GOT3 (cell line): ENCODE measurements at regions not wholly inside any gene's neighbourhood (a gene's known extent, or its start where the extent isn't known, plus 50 kb on each side); places are given as distances from the start of the nearest gene placed in this dataset.

Experiments used
- DNase-seq: peaks from one replicate; lab custom pipeline; 2025; ENCODE audit warnings: mixed read lengths; lab: John Stamatoyannopoulos, UW

DNA sequence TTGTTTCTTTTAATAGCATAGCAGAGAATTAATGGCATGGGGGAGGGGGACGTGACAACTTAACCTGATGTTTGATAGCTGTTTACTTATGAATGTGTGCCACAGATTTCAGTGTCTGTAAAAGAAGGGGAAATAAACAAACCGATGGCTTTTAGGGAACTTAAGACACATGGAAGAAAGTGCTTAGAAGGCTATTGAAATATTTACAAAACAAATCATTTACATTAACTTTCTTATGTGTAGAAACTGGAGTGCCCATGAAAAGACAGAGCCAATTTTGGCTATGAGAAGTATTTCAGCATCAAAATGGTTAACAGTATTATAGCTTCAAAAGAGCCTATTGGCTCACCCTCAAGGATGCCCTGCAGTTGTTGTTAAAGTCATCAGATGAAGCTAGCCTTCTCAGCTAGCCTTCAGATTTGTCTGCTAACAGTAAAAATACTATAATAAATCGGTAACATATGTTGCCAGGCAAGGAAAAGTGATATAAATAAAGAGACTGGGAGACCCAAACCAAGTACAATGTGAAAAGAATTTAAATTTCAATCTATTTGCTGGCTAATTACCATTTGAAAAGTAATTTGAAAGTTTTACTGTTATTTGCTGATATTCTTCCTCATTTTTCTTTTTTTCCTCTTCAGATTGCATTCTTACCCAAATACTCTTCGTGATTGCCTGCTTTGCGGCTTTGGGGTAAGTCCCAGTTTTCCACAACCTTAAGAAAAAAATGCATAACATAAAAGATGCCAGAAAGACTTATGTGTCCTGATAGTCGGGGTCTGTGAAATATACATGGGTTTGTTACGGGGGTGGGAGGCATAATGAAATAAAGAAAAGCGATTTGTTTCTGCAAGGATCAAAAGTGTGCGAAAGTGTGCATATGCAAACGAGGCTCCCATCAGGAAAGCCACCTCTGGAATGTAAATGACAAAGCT lies 256.4 kb downstream of the MEIS1 start:
- no peak for DNase-seq

DNA sequence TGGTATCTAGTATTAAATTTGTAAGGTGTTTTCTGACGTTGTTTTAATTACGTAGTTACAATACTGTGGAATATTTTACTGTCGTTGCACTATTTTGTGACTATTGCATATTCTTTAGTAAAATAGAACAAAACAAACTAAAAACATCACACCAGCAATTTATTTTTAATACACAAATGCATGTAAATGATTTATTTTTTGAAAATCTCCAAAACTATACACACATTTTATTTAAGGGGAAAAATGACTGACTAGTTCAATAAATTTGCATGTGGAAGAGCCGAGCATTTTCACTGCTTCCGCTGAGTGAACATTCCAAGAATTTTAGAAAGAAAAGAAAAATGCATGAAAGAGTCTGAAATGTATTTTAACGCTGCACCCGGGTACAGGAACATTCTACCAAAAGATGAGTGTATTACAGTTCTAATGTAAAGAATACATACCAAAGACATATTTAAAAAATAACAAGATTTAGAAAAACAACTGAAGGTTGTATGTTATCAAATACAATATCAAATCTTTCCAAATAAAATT lies 257.7 kb downstream of the MEIS1 start:
- no peak for DNase-seq

DNA sequence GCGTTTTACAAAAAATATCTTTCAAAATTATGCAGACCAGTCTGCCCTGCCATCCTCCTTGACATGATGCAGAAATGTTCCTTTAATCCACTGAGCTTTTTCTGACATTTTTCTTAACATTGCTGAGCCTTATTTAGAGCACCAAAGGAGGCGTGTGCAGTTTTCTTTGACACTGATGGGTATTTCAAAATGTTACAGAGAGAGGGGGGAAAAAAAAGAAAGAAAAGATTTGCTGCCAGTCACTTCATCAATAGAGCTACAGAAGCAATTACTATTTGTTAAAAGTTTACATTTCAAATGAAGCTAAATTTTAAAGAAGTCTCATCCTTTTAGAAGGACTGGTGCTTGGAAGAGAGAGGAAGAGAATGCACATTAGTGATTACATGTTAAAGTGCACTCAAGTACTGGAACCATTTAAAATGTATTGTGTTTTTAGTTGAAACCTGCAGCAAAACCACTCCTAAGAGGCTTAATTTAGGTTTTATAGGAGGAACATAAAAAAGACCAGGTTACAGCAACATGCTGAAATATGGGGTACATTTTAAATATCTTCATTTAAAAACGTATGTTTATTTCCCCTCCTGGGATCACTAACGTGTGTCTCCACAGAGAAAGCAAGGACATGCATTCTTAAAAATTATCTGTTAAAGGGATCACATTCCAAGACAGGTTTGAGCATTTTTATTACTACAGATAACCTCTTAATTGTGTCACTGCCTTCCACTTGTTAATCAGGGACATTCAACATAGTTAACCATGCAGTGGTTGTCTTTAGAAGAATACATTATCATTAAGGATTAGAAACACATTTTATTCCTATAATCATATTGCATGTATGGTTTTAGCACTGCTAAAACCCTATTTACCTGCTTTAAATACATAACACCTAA lies 258.4 kb downstream of the MEIS1 start:
- no peak for DNase-seq

DNA sequence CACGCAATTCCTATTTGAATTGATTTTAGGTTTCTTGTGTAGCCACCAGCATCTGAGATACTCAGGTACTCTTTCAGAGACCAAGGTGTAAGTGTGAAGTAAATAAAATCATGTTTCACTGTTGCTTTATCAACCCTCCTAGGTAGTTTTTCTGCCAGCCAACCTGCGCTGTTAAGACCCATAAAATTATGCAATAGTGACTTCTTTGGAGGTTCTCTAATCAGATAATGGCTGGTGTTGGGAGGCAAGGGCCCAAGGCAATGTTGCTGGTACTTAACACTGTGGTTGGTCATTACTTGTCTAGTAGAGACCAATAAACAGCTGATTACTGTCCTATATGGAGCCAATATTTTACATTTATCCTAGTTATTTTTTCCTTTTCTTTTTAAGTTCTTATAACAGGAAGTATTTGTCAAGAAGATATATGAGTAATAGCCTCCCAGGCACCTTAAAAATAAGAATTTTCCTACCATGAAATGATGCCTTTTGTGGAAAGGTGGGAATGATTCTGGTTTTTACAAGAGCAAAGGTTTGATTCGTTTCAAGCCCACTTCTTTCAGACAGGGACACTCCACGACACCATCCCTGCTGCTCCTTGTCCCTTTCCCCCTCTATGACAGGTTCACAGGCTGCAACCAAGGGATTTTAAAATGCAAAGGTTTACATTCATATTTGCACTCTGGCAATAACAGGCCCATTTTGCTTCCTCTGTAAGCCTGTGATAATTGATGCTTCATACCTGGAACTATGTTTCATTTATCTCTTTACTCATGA lies 259.3 kb downstream of the MEIS1 start:
- DNase-seq, result no peak

DNA sequence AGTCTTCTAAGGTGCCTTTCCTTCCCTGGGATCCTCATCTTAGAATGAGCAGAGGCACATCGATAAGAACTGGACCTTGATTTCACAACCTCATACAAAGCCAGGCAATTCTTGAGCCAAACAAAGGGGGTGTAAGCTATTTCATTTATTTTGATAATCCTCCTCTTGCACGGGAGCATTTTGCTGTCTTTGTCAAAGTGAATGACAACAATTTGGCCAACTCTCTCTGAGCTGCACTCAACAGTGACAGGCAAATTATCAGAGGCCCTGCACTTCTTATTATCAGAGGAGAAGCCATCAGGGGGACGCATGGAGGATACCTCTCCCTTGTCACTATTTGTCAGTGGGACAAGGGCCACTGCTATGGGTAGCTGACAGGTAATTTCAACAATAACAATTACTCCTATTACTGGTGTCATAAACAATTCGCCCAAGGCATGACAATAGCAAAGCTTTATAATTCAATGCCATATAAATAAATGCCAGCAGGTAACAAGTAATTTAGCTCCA lies 260.4 kb downstream of the MEIS1 start:
- no peak for DNase-seq

DNA sequence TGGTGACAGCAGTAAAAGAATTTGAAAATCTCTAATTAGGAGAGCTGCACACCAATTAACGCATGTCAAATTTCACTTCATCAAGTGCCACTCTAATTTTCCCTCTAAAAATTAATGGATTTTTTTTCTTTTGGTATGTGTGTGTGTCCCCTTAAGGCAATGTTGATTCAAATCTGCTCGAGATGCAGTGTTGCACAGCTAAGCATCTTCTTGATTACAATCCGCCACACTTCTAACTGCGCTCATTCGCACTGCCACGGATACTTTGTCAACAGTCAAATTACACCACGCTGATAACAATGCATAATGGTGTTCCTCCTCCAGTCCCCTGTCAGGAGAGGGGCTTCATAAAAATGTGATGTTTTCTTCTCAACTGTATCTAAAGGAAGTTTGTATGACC lies 261.4 kb downstream of the MEIS1 start:
- no peak for DNase-seq

DNA sequence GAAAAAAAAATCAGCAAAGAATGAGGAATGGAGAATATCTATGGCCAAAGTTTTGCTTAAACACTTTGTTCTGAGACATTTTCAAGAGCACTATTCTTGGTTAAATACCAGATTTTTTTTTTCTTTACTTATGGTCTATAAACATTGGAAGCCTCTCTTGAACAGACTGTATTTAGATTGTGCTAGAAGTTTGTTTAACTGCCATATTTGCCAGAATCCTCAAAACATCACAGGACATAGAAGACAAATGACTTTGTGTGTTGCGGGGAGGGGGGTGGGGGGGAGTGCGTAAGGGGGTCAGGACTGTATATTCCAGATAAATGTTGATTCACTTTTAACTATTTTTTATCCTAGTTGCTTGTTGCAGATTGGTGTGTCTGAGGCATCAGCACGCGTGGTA lies 262.0 kb downstream of the MEIS1 start:
- no peak for DNase-seq

DNA sequence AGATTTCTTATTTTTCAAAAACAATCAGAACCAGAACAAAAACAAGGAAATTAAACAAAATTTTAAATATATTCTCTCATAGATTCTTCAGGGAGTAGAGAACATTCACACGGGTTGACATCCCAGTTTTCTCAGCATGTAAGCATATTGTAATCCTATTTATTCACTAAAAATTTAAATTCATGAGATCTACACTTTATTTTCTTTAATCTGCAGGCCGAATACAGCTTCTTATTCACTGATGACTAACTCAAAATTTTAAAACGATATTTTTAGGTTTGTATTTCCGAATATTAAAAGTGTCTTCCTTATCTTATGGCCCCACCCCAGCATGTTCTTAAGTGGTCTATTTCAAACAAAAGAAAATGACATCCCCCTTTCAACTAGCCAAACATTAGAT lies 262.4 kb downstream of the MEIS1 start:
- DNase-seq, result no peak

DNA sequence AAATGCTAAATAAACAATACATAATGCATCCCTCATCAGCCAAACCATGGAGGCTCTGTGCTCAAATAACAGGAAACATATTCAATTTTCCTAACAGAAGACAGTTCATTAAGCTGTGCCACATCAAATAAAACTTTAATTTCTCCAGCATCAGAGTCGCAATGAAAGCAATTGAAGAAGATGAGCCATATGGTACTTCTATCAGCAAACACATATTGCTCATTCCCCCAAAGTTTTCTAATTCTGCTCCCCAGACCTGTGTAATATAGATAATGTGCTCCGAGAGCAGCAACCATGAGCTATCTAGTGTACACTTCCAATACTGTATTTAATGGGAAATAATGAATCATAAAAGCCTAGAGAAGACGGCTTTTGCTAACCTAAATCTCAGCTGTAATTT lies 263.2 kb downstream of the MEIS1 start:
- DNase-seq, result no peak

DNA sequence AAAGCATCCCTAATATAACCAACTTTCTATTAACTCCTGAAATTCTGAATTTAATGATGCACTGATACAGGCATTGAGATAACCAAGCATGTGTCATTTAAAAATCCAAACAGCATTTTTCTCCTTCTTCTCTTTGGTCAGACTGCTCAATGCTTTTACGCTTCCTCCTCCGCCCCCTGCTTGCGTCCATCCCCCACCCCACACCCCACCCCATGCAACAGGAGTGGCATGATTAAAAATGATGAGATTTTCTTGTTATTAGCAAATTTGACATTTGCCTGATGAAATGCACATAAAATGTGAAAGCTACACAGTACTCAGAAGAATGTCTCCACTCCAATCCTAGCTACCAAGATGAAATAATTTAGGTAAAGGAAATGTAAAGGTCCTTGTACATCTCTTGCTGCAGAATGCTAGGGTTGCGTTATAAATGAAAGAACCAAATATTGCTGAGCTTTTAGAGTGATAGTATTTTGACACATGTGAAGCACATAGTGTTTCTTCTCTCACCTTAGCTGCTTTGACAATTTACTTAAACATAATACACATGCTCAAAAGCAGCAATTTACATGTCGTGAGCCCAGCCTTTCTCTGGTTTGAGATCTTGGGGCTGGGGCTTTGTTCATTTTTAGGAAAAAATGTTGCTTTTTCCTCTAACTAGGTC lies 263.8 kb downstream of the MEIS1 start:
- no peak for DNase-seq

DNA sequence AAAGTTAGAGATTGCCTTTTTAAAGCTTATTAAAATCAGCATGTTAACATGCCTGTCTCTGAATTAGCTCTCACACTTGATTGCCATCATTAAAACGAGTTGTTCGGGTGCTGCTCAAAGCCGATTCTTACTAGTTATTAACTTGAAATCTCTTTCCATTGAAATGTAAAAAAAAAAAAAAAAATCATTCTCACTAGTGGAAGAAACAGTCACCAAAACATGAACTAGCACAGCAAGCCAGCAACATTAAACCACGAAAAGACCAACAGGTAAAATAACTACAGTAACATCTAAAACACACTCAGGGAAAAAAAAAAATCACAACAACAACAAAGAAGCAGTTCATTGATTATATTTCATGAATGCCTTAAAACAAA lies 264.5 kb downstream of the MEIS1 start:
- no peak for DNase-seq

DNA sequence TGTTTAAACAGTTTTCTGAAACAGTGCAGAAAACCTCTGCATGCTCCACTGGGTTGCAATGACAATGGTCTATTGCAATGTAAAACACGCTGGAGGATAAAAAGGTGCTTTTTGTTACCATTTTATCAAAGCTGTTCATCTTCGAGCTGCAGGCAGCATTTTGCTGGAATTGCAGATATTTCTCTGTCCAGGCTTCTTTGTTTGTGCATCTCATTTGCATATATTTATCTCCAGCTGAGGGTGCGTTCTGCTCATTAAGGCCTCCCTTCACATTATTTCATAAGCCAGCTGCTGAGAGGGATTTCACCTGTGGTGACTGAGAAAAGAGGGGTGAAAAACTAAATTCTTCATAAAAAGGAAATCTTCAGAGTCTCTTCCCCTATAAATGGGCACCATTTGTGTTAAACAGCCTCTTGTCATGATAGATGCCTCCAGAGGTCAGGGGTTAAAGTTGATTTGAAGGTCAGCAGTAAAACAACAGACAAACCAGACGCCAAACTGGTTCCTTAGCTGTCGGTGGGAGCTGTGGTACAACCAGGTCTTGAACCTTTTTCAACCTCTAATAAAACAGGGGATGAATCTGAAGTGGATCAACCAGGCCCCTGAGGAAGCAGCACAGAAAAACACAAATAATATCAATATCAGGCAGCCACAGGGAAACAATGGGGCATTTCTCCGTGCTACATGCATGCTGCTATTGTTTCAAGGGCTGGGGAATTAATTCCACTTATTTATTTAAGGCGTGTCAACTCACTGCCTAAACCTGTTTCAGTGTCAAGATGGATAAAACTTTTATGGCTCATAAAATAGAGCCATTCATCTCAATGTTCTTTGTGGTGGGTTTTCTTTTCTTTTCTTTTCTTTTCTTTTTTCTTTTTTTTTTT lies 265.1 kb downstream of the MEIS1 start:
- no peak for DNase-seq

DNA sequence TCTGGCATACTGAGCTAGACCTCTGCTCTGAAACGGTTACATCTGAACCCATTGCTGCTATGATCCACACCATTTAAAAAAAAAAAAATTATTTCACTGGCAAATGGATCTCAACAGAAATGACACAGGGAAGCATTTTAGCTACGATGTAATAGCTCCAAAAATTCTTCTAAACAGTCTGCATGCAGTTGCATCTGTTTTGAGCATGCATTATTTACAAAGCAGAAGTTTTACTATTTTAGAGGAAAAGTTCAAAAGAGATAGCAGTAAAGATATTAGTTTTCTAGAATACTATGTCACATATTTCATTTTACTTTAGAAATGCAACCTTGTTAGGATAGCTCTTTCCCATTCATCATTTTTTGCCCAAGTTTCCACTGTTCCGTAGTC lies 265.7 kb downstream of the MEIS1 start:
- DNase-seq, result no peak

DNA sequence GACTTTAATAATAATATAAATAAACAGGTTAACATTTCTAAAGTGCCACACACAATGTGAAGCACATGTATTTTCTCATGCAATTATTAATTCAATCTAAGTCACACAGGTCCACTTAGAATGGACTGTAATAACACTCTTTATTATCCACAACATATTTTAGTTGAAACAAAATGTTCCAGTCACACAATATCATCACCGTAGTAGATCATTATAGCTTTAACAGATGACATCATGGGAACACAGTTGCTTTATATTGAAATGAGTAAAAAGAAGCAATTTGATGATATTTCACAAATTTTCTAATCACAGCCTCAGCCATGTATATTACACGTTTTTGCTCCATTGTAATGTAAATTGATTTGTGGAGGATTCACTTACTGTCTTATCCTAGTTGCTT lies 266.3 kb downstream of the MEIS1 start:
- no peak for DNase-seq

DNA sequence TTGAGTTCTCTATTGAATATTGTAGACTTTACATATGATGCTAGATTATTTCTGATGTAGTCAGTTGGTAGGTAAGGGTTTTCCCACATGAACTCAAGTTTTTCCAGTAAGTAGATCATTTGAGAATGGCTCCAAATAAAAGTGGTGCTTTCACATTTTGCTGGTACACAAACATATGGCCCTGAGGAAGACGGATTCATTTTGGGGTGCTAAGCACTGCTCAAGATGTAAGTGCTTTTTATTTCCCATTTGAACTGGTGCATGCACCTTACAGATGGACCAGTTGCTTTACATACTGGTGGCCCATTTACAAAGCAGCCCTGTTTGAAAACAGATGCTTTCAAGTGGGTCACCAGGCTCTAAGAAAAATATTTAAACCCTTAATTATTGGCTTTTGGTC lies 266.7 kb downstream of the MEIS1 start:
- DNase-seq, result no peak

DNA sequence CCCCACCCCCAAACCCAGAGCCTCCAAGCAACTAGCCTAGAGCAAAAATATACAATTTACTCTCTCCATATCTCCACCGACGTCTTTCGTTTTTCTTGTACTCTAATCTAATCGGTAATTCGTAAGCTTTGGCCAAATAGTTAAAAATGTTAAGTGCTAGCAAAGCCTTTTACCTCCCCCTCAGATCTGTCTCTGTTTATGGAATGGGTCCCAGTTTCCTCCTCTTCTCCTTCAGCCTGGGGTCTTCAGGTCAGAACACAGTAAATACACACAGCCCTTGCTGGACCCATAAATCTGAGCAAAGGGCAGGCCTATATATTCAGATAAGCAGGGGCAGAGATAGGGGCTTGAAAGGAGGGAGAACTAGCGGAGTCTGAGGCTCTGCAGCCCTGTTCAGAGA lies 267.4 kb downstream of the MEIS1 start:
- DNase-seq, result no peak

DNA sequence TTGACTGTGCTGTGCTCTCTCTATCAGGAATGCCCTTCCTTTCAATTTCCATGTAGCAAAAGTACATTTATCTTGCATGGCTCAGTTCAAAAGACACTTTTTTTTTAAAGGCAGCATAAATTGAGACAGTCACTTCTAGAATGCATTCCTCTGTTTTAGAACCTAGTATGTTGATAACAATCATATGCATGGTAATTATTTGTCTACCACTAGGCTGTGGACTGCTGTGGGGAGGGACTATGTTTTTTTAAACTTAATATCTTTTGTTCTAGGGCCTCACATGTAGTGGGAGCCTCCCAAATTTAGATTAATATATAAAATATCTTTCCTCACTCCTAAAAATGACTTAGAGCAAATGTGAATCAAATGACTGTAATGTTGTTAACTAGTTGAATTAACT lies 269.9 kb downstream of the MEIS1 start:
- no peak for DNase-seq

DNA sequence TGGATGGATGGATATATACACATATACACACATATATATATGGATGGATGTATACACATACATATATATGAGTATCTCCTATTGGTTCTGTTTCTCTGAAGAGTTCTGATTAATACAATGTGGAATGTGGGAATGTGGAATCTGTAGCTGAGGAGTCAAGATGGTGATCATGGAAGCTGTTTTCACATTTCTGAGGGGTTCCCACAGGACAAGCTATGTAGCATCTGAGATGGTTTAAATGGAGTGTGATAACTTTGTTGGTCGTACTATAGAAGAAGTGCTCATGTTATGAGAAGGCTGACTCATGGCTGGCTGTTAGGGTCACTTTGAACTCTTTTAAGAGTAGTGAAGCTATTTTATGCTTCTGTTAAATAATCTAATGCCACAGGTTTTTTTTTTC lies 279.7 kb downstream of the MEIS1 start:
- DNase-seq, result no peak

DNA sequence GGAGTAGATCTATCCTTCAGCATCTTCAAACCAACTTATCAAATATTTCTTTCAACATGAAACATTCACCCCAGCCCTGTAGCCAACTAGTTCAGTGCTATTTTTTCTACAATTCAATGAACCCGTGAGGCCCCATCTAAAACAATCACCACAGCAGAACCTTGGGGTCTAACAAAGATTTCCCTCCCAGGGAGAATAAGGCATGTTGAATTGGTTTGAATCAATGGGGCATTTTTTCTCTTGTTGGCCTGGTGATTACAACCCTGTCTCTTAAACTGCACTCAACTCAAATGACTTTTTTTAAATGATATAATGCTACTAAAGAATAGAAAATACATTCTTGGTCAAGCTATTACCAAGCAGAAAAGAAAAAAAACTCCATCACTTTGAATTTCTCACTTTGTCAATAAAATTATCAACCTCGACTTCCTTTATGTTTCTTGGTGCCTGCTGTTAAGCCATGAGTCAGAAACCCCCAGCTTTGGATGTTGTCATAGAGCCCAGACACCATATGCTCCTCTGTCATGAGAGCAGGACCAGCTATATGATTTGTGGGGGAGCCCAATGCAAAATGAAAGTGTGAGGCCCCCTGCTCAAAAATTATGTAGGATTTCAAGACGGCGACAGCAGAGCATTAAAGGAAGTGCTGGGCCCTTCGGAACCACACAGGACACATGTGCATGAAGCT lies 282.4 kb downstream of the MEIS1 start:
- no peak for DNase-seq

DNA sequence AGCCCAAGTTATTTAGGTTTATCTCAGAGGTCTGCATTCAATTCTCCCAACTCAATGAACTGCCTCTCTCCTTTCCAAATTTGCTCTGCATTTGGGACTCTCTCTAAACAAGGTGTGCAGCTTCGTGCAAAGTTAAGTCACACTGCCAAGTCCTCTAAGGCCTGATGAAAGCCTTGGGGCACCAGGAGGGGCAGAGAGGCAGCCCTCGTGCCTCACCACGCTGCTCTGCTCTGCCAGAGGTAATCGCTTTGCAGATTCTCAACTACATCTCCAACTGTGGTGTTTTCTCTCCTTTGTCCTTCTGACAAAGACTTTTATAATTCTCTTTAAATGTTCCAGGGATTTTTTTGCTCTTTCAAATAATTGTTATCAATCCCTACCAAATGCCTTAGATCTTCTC lies 283.0 kb downstream of the MEIS1 start:
- no peak for DNase-seq
